H1 (cell line): ENCODE measurements at regions not wholly inside any gene's neighbourhood (a gene's known extent, or its start where the extent isn't known, plus 50 kb on each side); places are given as distances from the start of the nearest gene placed in this dataset.

Source experiments
- CTCF ChIP-seq, 3 experiments: IDR thresholded peaks; 1 replicate in 2 of 3; 2 replicates in 1 of 3; pipeline versions ENCODE4 v1.5.1 to v1.6.1; 2011; ENCODE audit warnings: low read length in 3 of 3, mild to moderate bottlenecking in 3 of 3, inconsistent platforms in 2 of 3, low read depth in 1 of 3, moderate library complexity in 1 of 3; ENCODE audit not compliant: insufficient read depth in 1 of 3; ENCODE audit errors: control extremely low read depth in 1 of 3
- EGR1 ChIP-seq: IDR thresholded peaks from 2 replicates; pipeline ENCODE4 v1.6.1; 2011; ENCODE audit warnings: low read depth, low read length, borderline replicate concordance
- KDM4A ChIP-seq: IDR thresholded peaks from one replicate; pipeline ENCODE4 v1.7.1; 2012; ENCODE audit warnings: low read depth, mild to moderate bottlenecking, moderate library complexity, low read length, inconsistent platforms; ENCODE audit not compliant: severe bottlenecking
- RBBP5 ChIP-seq: IDR thresholded peaks from 2 replicates; pipeline ENCODE4 v1.7.1; 2012; ENCODE audit warnings: low read depth, mild to moderate bottlenecking, inconsistent platforms, low read length, moderate library complexity, borderline replicate concordance
- SIX5 ChIP-seq: IDR thresholded peaks from 2 replicates; pipeline ENCODE4 v1.6.1; 2011; ENCODE audit warnings: mild to moderate bottlenecking, low read depth, low read length
- TAF1 ChIP-seq: IDR thresholded peaks from 2 replicates; pipeline ENCODE4 v1.6.1; 2011; ENCODE audit warnings: mild to moderate bottlenecking, low read depth, low read length
- TEAD4 ChIP-seq: IDR thresholded peaks from 2 replicates; pipeline ENCODE4 v1.6.1; 2012; ENCODE audit warnings: low read depth, low read length, inconsistent platforms, mixed read lengths
- YY1 ChIP-seq: IDR thresholded peaks from 2 replicates; pipeline ENCODE4 v1.6.1; 2011; ENCODE audit warnings: low read depth, mild to moderate bottlenecking, low read length

- TF ChIP-seq CTCF (IDR thresholded peaks at IDR 0.05; ENCODE audit: control extremely low read depth in 1 of 3, insufficient read depth in 1 of 3, low read depth in 1 of 3, low read length in 3 of 3) (no peak), TEAD4 (no peak), RBBP5 (no peak), TAF1 (no peak), KDM4A (no peak), EGR1 (no peak), SIX5 (no peak), YY1 (no peak)
Observed at GRCh38 chr2:147025646-147026585, 818.9 kb upstream of the ACVR2A start (continued).
